ENCODE measurements at regions not wholly inside any gene's neighbourhood (a gene's known extent, or its start where the extent isn't known, plus 50 kb on each side); places are given as distances from the start of the nearest gene placed in this dataset.

DNA sequence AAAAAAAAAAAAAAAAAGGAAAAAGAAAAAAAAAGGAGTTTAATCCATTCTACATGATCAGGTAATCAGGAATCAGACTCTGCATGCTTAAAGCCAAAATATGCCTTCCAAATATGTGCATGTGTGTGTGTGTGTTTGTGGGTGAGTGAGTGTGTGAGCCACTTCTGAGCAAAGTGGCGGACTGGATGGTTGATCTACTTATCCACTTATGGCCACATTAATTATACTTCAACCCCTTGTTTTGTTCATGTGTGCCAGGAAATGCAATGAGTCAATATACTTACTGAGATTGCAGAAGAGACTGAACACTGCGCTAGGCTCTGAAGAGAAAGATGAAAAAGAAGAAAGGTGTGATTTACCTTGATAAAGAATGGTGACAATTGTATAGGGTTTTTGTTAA is 586.5 kb upstream of the NXPH2 start:
- TF ChIP-seq, protein P1, sequence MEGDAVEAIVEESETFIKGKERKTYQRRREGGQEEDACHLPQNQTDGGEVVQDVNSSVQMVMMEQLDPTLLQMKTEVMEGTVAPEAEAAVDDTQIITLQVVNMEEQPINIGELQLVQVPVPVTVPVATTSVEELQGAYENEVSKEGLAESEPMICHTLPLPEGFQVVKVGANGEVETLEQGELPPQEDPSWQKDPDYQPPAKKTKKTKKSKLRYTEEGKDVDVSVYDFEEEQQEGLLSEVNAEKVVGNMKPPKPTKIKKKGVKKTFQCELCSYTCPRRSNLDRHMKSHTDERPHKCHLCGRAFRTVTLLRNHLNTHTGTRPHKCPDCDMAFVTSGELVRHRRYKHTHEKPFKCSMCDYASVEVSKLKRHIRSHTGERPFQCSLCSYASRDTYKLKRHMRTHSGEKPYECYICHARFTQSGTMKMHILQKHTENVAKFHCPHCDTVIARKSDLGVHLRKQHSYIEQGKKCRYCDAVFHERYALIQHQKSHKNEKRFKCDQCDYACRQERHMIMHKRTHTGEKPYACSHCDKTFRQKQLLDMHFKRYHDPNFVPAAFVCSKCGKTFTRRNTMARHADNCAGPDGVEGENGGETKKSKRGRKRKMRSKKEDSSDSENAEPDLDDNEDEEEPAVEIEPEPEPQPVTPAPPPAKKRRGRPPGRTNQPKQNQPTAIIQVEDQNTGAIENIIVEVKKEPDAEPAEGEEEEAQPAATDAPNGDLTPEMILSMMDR (IDR thresholded peaks at IDR 0.05; ENCODE audit: insufficient read depth, low read length, poor library complexity, severe bottlenecking), result no peak
- TF ChIP-seq EZH2phosphoT487 (conservative IDR thresholded peaks at IDR 0.05; ENCODE audit: low read length), result no peak
